PC-9 (cell line): ENCODE measurements at regions not wholly inside any gene's neighbourhood (a gene's known extent, or its start where the extent isn't known, plus 50 kb on each side); places are given as distances from the start of the nearest gene placed in this dataset.

ENCODE experiments used
- EZH2 ChIP-seq: fragments of 200-600 bp; sonication (generic); IDR thresholded peaks from 2 replicates; pipeline ENCODE4 v1.8.0; 2017; ENCODE audit warnings: antibody characterized with exemption, low read depth
- TF ChIP-seq, protein P1 (sequence below): fragments of 200-600 bp; sonication (generic); conservative IDR thresholded peaks from 2 replicates; pipeline ENCODE4 v1.6.1; 2017; ENCODE audit warnings: mixed run types, antibody characterized with exemption, mild to moderate bottlenecking, moderate library complexity

DNA sequence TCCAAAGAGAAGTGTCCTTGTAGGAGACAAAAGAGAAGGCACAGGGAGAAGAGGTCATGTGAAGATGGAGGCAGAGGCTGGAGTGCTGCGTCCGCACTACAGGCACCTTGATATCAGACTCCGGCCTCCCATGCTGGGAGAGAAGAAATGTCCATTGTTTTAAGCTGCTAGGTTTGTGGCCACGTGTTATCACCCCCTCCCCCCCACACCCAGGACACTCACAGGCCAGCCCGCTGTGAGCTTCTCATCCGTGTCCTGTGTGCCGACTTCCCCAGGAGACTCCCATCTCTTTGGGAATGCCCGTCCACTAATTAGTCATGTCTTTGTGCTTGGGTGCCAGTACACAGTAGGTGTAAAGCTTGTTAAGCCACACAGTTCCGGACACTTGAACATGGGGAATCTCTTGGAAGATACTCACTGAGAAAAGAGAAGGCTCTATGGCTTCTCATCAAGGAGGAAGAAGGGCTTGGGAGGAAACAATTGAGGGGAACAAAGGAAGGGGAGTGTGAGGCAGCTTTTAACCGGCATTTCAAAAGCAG is 1234.7 kb downstream of the TBC1D22A start:
- no peak for TF ChIP-seq EZH2
- TF ChIP-seq, protein P1, sequence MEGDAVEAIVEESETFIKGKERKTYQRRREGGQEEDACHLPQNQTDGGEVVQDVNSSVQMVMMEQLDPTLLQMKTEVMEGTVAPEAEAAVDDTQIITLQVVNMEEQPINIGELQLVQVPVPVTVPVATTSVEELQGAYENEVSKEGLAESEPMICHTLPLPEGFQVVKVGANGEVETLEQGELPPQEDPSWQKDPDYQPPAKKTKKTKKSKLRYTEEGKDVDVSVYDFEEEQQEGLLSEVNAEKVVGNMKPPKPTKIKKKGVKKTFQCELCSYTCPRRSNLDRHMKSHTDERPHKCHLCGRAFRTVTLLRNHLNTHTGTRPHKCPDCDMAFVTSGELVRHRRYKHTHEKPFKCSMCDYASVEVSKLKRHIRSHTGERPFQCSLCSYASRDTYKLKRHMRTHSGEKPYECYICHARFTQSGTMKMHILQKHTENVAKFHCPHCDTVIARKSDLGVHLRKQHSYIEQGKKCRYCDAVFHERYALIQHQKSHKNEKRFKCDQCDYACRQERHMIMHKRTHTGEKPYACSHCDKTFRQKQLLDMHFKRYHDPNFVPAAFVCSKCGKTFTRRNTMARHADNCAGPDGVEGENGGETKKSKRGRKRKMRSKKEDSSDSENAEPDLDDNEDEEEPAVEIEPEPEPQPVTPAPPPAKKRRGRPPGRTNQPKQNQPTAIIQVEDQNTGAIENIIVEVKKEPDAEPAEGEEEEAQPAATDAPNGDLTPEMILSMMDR, result no peak
